ENCODE measurements at regions not wholly inside any gene's neighbourhood (a gene's known extent, or its start where the extent isn't known, plus 50 kb on each side); places are given as distances from the start of the nearest gene placed in this dataset.

DNA sequence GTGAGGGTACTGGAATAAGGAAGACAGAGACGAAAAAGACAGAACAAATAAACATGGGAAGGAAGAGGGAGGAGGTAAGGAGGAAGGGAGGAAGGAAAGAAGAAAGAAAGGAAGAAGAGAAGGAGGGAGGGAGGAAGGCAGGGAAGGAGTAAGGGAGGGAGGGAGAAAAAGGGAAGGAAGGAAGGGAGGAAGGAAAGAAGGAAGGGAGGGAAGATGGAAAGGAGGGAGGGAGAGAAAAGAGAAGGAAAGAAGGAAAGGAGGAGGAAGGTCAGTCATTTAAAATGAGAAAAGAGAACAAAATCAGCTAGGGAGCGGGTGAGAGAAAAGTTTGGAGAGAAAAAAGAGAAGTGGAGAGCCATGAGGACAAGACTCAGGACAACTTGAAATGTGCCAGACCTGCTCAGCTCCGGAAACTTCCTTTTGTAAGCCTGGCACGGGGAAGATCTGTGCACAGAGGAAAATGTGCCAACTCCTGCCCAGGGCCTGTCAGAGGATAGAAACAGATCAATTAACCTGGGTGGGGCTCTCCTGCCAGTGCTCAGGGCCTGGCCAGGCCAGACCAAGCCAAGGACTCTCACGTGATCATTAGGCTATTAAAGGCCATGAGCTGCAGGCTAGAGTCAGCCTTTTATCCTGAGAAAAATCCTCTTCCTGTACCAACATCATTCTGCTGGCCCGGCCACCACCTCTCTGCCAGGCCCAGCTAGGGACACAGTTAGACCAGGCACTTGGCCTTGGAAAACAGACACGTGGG lies 50.1 kb upstream of the BCL6 start:
- no peak overlapping the region for H3K4me3 ChIP-seq (ENCODE audit: low read length)
- TF ChIP-seq, protein P1, sequence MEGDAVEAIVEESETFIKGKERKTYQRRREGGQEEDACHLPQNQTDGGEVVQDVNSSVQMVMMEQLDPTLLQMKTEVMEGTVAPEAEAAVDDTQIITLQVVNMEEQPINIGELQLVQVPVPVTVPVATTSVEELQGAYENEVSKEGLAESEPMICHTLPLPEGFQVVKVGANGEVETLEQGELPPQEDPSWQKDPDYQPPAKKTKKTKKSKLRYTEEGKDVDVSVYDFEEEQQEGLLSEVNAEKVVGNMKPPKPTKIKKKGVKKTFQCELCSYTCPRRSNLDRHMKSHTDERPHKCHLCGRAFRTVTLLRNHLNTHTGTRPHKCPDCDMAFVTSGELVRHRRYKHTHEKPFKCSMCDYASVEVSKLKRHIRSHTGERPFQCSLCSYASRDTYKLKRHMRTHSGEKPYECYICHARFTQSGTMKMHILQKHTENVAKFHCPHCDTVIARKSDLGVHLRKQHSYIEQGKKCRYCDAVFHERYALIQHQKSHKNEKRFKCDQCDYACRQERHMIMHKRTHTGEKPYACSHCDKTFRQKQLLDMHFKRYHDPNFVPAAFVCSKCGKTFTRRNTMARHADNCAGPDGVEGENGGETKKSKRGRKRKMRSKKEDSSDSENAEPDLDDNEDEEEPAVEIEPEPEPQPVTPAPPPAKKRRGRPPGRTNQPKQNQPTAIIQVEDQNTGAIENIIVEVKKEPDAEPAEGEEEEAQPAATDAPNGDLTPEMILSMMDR (IDR thresholded peaks at IDR 0.05; ENCODE audit: insufficient read depth, low read depth, low read length, missing control alignments): no peak

DNA sequence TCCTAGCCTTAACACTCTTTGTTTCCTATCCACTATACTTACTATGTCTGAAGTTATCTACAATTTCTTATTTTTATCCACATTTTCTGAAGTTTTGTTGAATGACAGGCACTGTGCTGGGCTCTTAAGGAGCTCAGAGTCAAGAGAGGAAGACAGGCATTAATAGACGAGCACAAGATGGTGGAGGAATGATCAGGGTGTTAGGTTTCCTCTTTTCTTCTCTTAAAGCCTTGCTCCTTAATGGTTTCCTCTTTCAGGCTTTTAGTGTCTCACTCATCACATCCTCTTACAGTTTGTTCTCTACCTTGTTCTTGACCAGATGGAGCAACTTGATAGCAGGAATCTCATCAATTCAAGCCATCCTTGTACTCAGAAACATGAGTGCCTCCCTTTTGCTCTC lies 52.9 kb upstream of the BCL6 start:
- TF ChIP-seq, protein P1 (IDR thresholded peaks at IDR 0.05; ENCODE audit: insufficient read depth, low read depth, low read length, missing control alignments): no peak
- DNase-seq (ENCODE audit: low read depth): no peak
- no peak overlapping the region for H3K4me3 ChIP-seq (ENCODE audit: low read length)

More for the DNA sequence above, 50.1 kb upstream of the BCL6 start:
- no peak for DNase-seq (ENCODE audit: low read depth)

DNA sequence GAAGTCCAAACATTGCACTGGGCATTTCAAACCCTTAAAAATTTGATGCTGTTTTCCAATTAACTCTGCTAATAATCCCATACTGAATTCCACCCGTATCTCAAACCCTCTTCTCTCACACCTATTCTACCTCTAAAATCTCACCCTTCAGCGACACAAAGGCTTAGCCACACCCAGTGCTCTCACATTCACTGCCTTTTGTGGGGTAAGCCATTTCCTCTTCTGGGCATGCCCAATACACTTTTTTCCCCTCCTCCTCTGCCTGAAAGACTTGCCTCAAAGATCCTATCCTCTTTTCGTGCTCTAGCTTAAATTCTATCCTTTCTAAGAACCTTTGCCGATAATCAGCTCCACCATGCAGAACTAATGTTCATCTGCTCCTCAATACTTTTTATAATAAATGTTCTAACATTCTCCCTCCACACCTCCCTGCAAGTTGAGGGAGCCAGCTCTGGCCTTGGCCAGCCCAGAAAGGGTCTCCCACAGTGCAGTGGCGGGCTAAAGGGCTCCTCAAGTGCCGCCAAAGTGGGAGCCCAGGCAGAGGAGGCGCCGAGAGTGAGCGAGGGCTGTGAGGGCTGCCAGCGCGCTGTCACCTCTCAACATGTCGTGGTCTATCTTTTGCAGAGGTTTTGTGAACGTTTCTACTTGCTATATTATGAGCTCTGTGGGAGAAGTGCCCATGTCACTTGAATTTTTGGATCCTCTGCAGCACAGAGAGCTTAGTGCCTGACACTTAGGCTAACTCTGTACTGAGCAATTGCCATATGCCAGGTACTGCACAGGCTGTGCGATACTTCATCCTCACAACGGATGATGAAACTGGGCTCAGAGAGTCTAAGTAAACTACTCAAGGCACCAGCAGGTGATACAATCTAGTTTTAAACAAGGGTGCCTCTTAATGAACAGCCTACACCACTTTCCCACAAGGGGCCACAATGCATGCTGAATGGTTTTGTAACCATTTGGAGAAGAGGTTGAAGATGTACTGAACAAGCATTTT lies 53.6 kb upstream of the BCL6 start:
- TF ChIP-seq, protein P1 (IDR thresholded peaks at IDR 0.05; ENCODE audit: insufficient read depth, low read depth, low read length, missing control alignments): no peak
- DNase-seq (ENCODE audit: low read depth): no peak
- no peak overlapping the region for H3K4me3 ChIP-seq (ENCODE audit: low read length)

DNA sequence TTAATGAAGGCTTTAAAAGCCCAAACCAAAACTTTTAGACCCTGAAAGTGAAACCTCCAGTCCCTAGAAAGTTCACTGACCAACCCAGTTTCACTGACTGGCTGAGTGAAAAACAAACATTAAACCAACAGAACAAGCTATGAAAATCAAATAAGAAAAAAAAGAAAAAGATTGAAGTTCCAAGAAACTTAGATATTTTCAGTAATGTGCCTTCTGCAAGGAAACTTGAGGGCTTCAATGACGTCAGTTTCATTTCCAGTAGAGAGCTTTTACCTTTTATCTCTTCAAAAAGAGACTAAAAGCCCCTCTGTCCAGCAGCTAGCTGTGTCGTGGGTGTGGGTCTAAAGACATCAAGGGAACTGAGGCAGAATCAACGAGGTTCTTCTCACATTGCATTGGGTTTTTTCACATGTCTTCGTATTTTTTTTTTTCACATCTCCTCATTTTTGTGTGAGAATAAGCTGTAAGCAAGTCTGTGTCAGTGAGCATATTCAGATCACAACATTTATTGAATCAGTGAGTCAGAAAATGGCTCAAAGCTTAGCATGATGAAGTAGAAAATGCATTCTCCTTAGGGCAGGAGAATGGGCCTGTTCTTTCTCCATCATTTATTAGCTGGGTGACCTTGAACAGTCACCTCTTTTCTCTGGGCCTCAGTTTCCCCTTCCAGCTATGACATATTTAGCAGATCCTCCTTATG lies 54.8 kb upstream of the BCL6 start:
- H3K4me3 ChIP-seq (ENCODE audit: low read length): no peak overlapping the region
- TF ChIP-seq, protein P1 (IDR thresholded peaks at IDR 0.05; ENCODE audit: insufficient read depth, low read depth, low read length, missing control alignments): no peak
- no peak for DNase-seq (ENCODE audit: low read depth)

DNA sequence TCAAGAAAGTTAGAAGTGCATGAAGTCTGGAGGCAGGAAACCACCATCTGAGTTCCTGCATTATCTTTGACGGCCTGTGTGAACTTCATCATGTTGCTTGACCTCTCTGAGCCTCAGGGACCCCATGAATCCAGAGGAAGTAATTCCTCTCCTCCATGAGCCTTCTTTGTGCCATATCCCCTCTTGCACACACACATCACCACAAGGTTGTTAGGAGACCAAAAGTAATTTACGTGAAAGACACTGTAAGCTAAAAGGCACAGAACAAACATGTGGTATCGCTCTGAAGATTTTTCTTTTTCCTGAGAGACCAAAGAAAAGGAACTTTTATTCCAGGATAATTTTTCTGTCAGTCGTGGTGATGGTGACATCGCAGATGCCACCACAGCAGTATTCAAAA lies 55.9 kb upstream of the BCL6 start:
- TF ChIP-seq, protein P1 (IDR thresholded peaks at IDR 0.05; ENCODE audit: insufficient read depth, low read depth, low read length, missing control alignments): no peak
- no peak for DNase-seq (ENCODE audit: low read depth)
- H3K4me3 ChIP-seq (ENCODE audit: low read length): no peak overlapping the region

DNA sequence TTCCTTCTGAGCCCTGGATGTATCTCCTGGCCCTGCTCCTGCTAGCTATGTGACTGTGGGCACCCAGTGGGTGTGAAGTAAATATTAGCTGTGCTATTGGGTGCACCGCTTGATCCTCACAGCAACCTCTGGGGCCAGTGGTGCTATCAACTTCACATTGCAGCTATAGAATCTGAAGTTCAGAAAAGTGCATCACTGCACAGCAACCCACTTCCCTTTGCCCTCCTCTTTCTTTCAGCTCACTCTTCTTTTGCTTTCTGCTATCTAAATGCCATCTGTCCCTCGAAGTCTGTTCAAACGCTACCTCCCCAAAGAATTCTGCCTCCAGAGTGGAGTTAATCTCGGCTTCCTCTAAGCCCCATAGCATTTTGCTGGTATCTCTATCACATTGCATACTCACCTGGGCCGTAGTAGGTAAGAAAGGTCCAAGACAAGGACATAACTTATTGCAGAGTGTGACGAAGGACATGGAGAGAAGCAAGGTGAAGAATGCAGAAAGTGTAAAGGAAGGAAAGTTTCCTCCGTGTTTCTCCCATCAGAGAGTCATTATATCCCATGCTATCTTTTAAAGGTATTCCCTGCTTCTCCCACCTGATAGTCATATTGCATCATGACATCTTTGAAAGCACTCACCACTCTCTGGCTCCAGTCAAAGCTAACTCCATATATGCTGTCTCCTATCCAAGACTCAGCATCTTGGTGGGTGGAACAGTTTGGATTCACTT lies 57.1 kb upstream of the BCL6 start:
- H3K4me3 ChIP-seq (ENCODE audit: low read length): no peak overlapping the region
- no peak for DNase-seq (ENCODE audit: low read depth)
- TF ChIP-seq, protein P1 (IDR thresholded peaks at IDR 0.05; ENCODE audit: insufficient read depth, low read depth, low read length, missing control alignments): no peak
